ENCODE measurements at regions not wholly inside any gene's neighbourhood (a gene's known extent, or its start where the extent isn't known, plus 50 kb on each side); places are given as distances from the start of the nearest gene placed in this dataset.

- DNase-seq, result no peak
Observed at GRCh38 chr14:98227727-98228111, 1044.3 kb downstream of the BCL11B start.

GRCh38 chr14:98229656-98230366 is 1042.2 kb downstream of the BCL11B start:
- no peak for DNase-seq

- no peak for DNase-seq
Observed at GRCh38 chr14:98230411-98230810, 1041.6 kb downstream of the BCL11B start.

- DNase-seq, result no peak
Observed at GRCh38 chr14:98231210-98231609, 1040.8 kb downstream of the BCL11B start.

GRCh38 chr14:98233656-98234055 is 1038.3 kb downstream of the BCL11B start:
- no peak for DNase-seq

GRCh38 chr14:98234208-98234607 is 1037.8 kb downstream of the BCL11B start:
- no peak for DNase-seq

GRCh38 chr14:98236314-98236713 is 1035.7 kb downstream of the BCL11B start:
- DNase-seq, result no peak

GRCh38 chr14:98237939-98238338 is 1034.1 kb downstream of the BCL11B start:
- no peak for DNase-seq

GRCh38 chr14:98240376-98240775 is 1031.6 kb downstream of the BCL11B start:
- no peak for DNase-seq

- DNase-seq, result no peak
Observed at GRCh38 chr14:98242903-98243302, 1029.1 kb downstream of the BCL11B start.

- DNase-seq, result no peak
Observed at GRCh38 chr14:98243332-98243731, 1028.7 kb downstream of the BCL11B start.

GRCh38 chr14:98244162-98244948 is 1027.6 kb downstream of the BCL11B start:
- no peak for DNase-seq

- no peak for DNase-seq
Observed at GRCh38 chr14:98244966-98245569, 1026.9 kb downstream of the BCL11B start.

- DNase-seq, result no peak
Observed at GRCh38 chr14:98249057-98249456, 1022.9 kb downstream of the BCL11B start.

- DNase-seq, result no peak
Observed at GRCh38 chr14:98249476-98249875, 1022.5 kb downstream of the BCL11B start.

GRCh38 chr14:98252820-98253219 is 1019.2 kb downstream of the BCL11B start:
- DNase-seq, result no peak

- no peak for DNase-seq
Observed at GRCh38 chr14:98259881-98260280, 1012.1 kb downstream of the BCL11B start.

GRCh38 chr14:98262566-98262965 is 1009.4 kb downstream of the BCL11B start:
- no peak for DNase-seq

GRCh38 chr14:98269533-98269932 is 1002.5 kb downstream of the BCL11B start:
- no peak for DNase-seq

GRCh38 chr14:98270201-98270600 is 1001.8 kb downstream of the BCL11B start:
- DNase-seq, result no peak

- no peak for DNase-seq
Observed at GRCh38 chr14:98274596-98274995, 997.4 kb downstream of the BCL11B start.

- no peak for DNase-seq
Observed at GRCh38 chr14:98278800-98279199, 993.2 kb downstream of the BCL11B start.

- DNase-seq, result no peak
Observed at GRCh38 chr14:98280436-98280835, 991.6 kb downstream of the BCL11B start.

GRCh38 chr14:98288825-98289224 is 983.2 kb downstream of the BCL11B start:
- no peak for DNase-seq
